Heart right ventricle (tissue), 16 donors: ENCODE measurements at regions not wholly inside any gene's neighbourhood (a gene's known extent, or its start where the extent isn't known, plus 50 kb on each side); places are given as distances from the start of the nearest gene placed in this dataset.

ENCODE experiments used
- ATAC-seq, 8 donors: fragments of 200-7000 bp; cut with Tn5 transposase; one replicate each; pipeline ENCODE4 v1.9.1; 2020; ENCODE audit warnings: mild to moderate bottlenecking in 8 of 8, moderate library complexity in 8 of 8, moderate number of reproducible peaks in 1 of 8
- DNase-seq, 2 donors: peaks; one replicate each; pipeline ENCODE4 v3.0.0-alpha.2; 2020
- H3K27ac ChIP-seq, 10 donors: fragments of 200-600 bp; sonication (generic) in 2 of 10; one replicate each; pipeline versions ENCODE4 v1.5.0 to v1.8.0; 2020 to 2022; ENCODE audit warnings: mild to moderate bottlenecking in 3 of 10
- H3K27me3 ChIP-seq, 7 donors: fragments of 200-600 bp; one replicate each; pipeline ENCODE4 v1.8.0; 2021 to 2022; ENCODE audit warnings: mild to moderate bottlenecking in 2 of 7
- H3K36me3 ChIP-seq, 9 donors: fragments of 200-600 bp; sonication (generic) in 1 of 9; one replicate each; pipeline versions ENCODE4 v1.5.0 to v1.8.0; 2020 to 2022; ENCODE audit warnings: mild to moderate bottlenecking in 2 of 9
- H3K4me1 ChIP-seq, 9 donors: fragments of 200-600 bp; sonication (generic) in 1 of 9; one replicate each; pipeline versions ENCODE4 v1.5.0 to v1.8.0; 2020 to 2022; ENCODE audit warnings: mild to moderate bottlenecking in 4 of 9
- H3K4me3 ChIP-seq, 10 donors: fragments of 200-600 bp; sonication (generic) in 2 of 10; one replicate each; pipeline versions ENCODE4 v1.5.0 to v1.8.0; 2020 to 2022; ENCODE audit warnings: mild to moderate bottlenecking in 7 of 10, moderate library complexity in 2 of 10
- H3K9me3 ChIP-seq, 11 donors: fragments of 200-600 bp in 10 of 11; sonication (generic) in 2 of 11; one replicate each; pipeline versions ENCODE4 v1.5.0 to v1.8.0; 2013 to 2022; ENCODE audit warnings: mild to moderate bottlenecking in 2 of 11, control low read depth in 1 of 11, moderate library complexity in 1 of 11
- CTCF ChIP-seq, 9 donors: fragments of 200-600 bp; sonication (generic) in 2 of 9; IDR thresholded peaks; one replicate each; pipeline versions ENCODE4 v1.5.0 to v1.8.0; 2021 to 2022; ENCODE audit warnings: antibody characterized with exemption in 9 of 9, mild to moderate bottlenecking in 5 of 9, moderate library complexity in 1 of 9
- WGBS, 2 donors: extraction: QIAGEN DNeasy Blood & Tissue Kit; methylation state at CpG; one replicate each; pipeline ENCODE4 v1.1.7; 2013; ENCODE audit warnings: inconsistent platforms in 1 of 2; 5-methylcytosine and 5-hydroxymethylcytosine counted together
- intact Hi-C, 10 donors: fragments of 100-400 bp; cut with DNase I; formaldehyde crosslinking; loops; one replicate each; pipeline versions ENCODE4 v1.11.1 to v1.14.2; 2022
- donor health status: Arrhythmogenic right ventricular cardiomyopathy.
- donor health status: ischemic (EF 13 %, LVEDD 7.1; RV severe dilation, severe dysfunction).
- donor health status: healthy with polysubstance abuse.
- donor health status: DM: no; HTN: yes; CAD: no.
- donor health status: DM: no; HTN: no; CAD: no.
- donor health status: ischemic (EF 25% LVEDD 6.9; RV normal size, moderate dysfunction).
- donor health status: ischemic (EF 25% LVEDD 5.7; RV mildly dilated, moderate dysfunction).
- donor health status: healthy.
- donor health status: DM: yes; HTN: yes; CAD: no.
- donor health status: Ischemic cardiomyopathy.
- donor health status: ischemic (EF 35%, LVEDD 5.7; RV mildly dilated, moderate dysfunction).
- donor health status: nonischemic (EF 11% LVEDD 7.7; RV severe dilation, severe dysfunction).
- donor health status: DM: yes; HTN: yes; CAD: no.
- donor health status: PGD.
- donor health status: ischemic (EF 29% LVEDD 5.4; RV normal size, mild dysfunction).
- donor health status: nonischemic (EF 23%, LVEDD 6.1; RV moderate dilation, normal function).

DNA sequence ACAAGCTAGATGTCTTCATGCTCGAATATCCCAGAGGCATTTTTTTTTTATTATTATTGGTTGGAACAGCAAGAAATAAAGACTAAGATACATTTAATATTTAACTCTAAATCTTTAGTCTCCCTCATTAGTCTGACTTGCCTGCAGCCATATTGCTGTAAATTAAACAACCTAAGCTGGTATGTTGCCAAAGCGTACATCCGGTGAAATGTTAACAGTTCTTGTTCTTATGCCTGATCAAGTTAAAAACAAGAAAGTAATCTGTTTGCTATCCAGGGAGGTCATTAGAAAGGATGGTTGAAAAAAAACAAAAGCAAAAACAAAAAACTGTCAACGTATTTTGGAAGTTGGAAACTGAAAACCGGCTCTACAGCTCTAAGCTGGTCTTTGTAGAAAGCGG lies 125.9 kb upstream of the NABP1 start:
- DNase-seq, result no peak
- Histone ChIP-seq H3K27ac (no peak overlapping the region), H3K9me3 (no peaks in the 10 kb centered on the region), H3K27me3 (peaks cover 0 to 28% (median 5%) of the 10 kb centered on the region in 7 donors), H3K36me3 (no peaks in the 10 kb centered on the region), H3K4me1 (no peaks in the 10 kb centered on the region), H3K4me3 (no peak overlapping the region)
- intact Hi-C loops, result loop anchor here in 6 of 10 donors (10.0 kb wide), 4 partner anchors 143 to 613 kb away; no protein-coding TSS in a partner anchor
- no peak for TF ChIP-seq CTCF (IDR thresholded peaks at IDR 0.05)
- 56 to 61% methylated on average over 6 of the region's 6 CpGs for WGBS, 2 donors
- no peak for ATAC-seq

DNA sequence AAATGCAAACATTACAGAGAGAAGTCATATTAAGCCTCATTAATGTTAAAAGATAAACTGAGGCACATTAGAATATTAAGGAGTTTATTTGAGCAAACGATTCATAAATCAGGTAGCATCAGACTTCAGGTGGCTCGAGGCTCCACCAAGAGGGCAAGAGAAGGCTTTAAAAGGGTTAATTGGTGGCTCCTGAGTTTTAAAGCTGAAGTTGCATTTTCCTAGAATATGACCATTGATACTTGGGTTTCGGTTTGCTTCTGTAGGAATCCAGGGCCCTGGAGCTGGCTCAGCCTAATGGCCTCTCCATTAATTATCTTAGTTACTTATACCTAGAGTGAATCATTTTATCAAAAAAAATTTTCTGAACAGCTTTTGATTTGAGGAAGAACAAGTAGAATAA lies 123.7 kb upstream of the NABP1 start:
- Histone ChIP-seq H3K27ac (no peak overlapping the region), H3K4me1 (no peaks in the 10 kb centered on the region), H3K27me3 (peaks cover 0 to 23% (median 5%) of the 10 kb centered on the region in 7 donors), H3K9me3 (no peaks in the 10 kb centered on the region), H3K4me3 (no peak overlapping the region), H3K36me3 (no peaks in the 10 kb centered on the region)
- ATAC-seq (no peak), DNase-seq (no peak)
- 84 to 91% methylated on average over 3 of the region's 3 CpGs for WGBS, 2 donors
- TF ChIP-seq CTCF (IDR thresholded peaks at IDR 0.05), result no peak
- intact Hi-C loops, result loop anchor here in 7 of 10 donors (2.0 to 10.0 kb wide), 5 partner anchors 141 to 611 kb away; no protein-coding TSS in a partner anchor

- H3K27me3 ChIP-seq, result peaks cover 0 to 23% (median 5%) of the 10 kb centered on the region in 7 donors
- H3K9me3 ChIP-seq, result no peaks in the 10 kb centered on the region
- WGBS, 2 donors, result 2% methylated on average over 9 to 10 of the region's 10 CpGs
- no peak overlapping the region for H3K4me3 ChIP-seq
- ATAC-seq (peak; percentile 86 to 95 (median 90)), DNase-seq (peak; percentile 58 to 82)
- intact Hi-C loops, result loop anchor here in 7 of 10 donors (1.0 to 10.0 kb wide), 8 partner anchors 136 to 610 kb away; no protein-coding TSS in a partner anchor
- no peaks in the 10 kb centered on the region for H3K36me3 ChIP-seq
- no peaks in the 10 kb centered on the region for H3K4me1 ChIP-seq
- TF ChIP-seq CTCF (IDR thresholded peaks at IDR 0.05), result peak; percentile 50 to 84 (median 74)
- no peak overlapping the region for H3K27ac ChIP-seq
These were observed 122.7 kb upstream of the NABP1 start for GRCh38 chr2:191555092-191555742.

DNA sequence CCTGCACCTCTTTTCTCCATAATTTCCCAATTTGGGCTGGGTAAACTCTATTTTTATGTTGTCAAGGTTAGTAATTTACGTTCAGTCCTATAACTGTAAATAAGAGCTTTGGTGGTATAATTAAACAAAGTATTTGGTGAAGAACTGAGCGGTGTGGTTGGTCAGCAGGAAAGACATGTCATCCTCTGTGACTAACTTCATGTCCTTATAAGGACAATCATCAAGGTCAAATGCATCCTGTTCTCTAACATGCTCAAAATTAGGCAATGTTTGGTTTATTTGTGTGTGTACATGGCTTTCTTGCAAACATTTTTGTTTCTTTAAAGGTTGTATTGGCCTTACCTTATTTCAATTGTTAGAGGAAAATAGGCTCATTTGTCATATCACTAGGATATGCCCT lies 121.5 kb upstream of the NABP1 start:
- no peak overlapping the region for H3K27ac ChIP-seq
- DNase-seq (no peak), ATAC-seq (no peak)
- intact Hi-C loops, result loop anchor here in 6 of 10 donors (5.0 to 10.0 kb wide), 6 partner anchors 136 to 608 kb away; no protein-coding TSS in a partner anchor
- H3K27me3 ChIP-seq, result peaks cover 0 to 34% (median 5%) of the 10 kb centered on the region in 7 donors
- no peaks in the 10 kb centered on the region for H3K9me3 ChIP-seq
- no peaks in the 10 kb centered on the region for H3K36me3 ChIP-seq
- no peaks in the 10 kb centered on the region for H3K4me1 ChIP-seq
- no peak for TF ChIP-seq CTCF (IDR thresholded peaks at IDR 0.05)
- no peak overlapping the region for H3K4me3 ChIP-seq
- 72 to 89% methylated on average over 2 of the region's 2 CpGs for WGBS, 2 donors
